Small intestine (tissue), 7 donors: ENCODE measurements at regions not wholly inside any gene's neighbourhood (a gene's known extent, or its start where the extent isn't known, plus 50 kb on each side); places are given as distances from the start of the nearest gene placed in this dataset.

Experiments used
- DNase-seq, 2 donors: peaks; one replicate each; pipeline versions ENCODE4 v3.0.0 to v3.0.0-alpha.2; 2013
- FAIRE-seq: peaks from 2 replicates; lab custom pipeline; 2012; peaks lifted over from hg19 to GRCh38; lab: Jason Lieb, UNC
- H3K27ac ChIP-seq, 3 donors: one replicate each; pipeline ENCODE4 v1.5.1; 2013; ENCODE audit warnings: low read length in 2 of 3, mild to moderate bottlenecking in 2 of 3, control low read depth in 1 of 3, inconsistent platforms in 1 of 3, low read depth in 1 of 3, moderate library complexity in 1 of 3
- H3K27me3 ChIP-seq, 3 donors: one replicate each; pipeline ENCODE4 v1.6.1; 2013; ENCODE audit warnings: low read length in 3 of 3, inconsistent platforms in 1 of 3; ENCODE audit not compliant: control insufficient read depth in 3 of 3, insufficient read depth in 3 of 3
- H3K36me3 ChIP-seq, 3 donors: one replicate each; pipeline ENCODE4 v1.6.1; 2013; ENCODE audit warnings: low read length in 3 of 3, inconsistent platforms in 1 of 3, low read depth in 1 of 3, mild to moderate bottlenecking in 1 of 3, moderate library complexity in 1 of 3; ENCODE audit not compliant: control insufficient read depth in 3 of 3, insufficient read depth in 2 of 3
- H3K4me1 ChIP-seq, 3 donors: one replicate each; pipeline ENCODE4 v1.6.1; 2013; ENCODE audit warnings: low read length in 2 of 3, inconsistent platforms in 1 of 3, low read depth in 1 of 3, mild to moderate bottlenecking in 1 of 3, moderate library complexity in 1 of 3; ENCODE audit not compliant: control insufficient read depth in 3 of 3, insufficient read depth in 2 of 3
- H3K4me3 ChIP-seq, 3 donors: one replicate each; pipeline ENCODE4 v1.5.1; 2013; ENCODE audit warnings: low read length in 3 of 3, control low read depth in 1 of 3, inconsistent platforms in 1 of 3, low read depth in 1 of 3, mild to moderate bottlenecking in 1 of 3, moderate library complexity in 1 of 3
- H3K9me3 ChIP-seq, 2 donors: one replicate each; pipeline ENCODE4 v1.6.1; 2013; ENCODE audit warnings: low read depth in 1 of 2, low read length in 1 of 2; ENCODE audit not compliant: control insufficient read depth in 2 of 2, insufficient read depth in 1 of 2
- WGBS, 3 donors: extraction: QIAGEN DNeasy Blood & Tissue Kit; methylation state at CpG; one replicate each; pipeline ENCODE4 v1.1.7; 2013; 5-methylcytosine and 5-hydroxymethylcytosine counted together
- donor health status: healthy with polysubstance abuse.
- donor health status: control.
- donor health status: control.
- donor health status: Bipolar disorder and iron deficiency.
- donor health status: healthy.

DNA sequence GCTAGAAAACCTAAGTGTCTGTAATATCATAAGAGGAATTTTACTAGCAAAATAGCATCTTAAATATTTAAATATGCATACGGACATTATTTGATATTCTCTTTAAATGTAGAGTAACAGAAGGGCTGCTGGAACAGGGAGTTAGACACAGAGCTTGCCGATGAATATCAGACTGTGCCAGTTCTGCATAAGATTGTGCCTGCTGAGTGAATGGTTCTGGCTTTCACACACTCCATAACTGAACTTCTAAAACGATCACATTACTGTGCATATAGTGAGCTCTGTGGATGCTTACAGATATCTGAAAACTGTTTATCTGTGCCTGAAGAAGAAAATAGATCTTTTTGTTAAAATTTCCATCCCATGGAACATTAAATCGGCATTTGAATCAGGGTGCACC is 867.4 kb upstream of the PCDH10 start:
- H3K4me3 ChIP-seq, result no peak overlapping the region
- H3K4me1 ChIP-seq, result no peaks in the 10 kb centered on the region
- WGBS, 3 donors, result 80 to 83% (median 82%) methylated on average over 4 of the region's 4 CpGs
- peaks cover 0 to 11% of the 10 kb centered on the region in 2 donors for H3K9me3 ChIP-seq
- no peaks in the 10 kb centered on the region for H3K36me3 ChIP-seq
- FAIRE-seq (no peak), DNase-seq (no peak)
- H3K27ac ChIP-seq, result no peak overlapping the region
- H3K27me3 ChIP-seq, result no peaks in the 10 kb centered on the region

DNA sequence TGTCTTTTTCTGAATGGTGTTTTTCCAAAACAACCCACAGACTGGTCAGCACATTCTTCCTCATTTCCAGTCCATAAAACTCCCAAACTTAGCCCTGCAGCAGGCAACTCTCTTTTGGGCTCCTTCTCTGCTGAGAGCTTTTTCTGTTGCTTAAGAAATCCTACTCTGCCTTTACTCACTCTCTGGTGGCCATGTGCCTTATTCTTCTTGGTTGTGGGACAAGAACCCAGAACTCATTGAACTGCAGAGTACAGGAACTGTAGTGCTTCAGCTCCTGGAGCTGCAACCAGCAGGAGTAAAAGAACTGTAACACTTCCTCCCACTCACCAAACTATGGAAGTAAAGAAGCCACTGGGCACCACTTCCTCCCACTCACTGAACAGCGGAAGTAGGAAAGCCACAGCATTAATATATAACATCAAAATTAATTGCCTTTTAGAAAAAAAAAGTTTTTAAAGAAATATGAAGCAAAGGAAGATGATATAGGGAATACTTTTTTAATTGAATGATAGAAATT is 864.1 kb upstream of the PCDH10 start:
- FAIRE-seq, result no peak
- H3K36me3 ChIP-seq, result no peaks in the 10 kb centered on the region
- H3K9me3 ChIP-seq, result peaks cover 0 to 8% of the 10 kb centered on the region in 2 donors
- WGBS, 3 donors, result 91 to 96% (median 95%) methylated on average over 1 of the region's 1 CpG
- H3K27ac ChIP-seq, result no peak overlapping the region
- no peaks in the 10 kb centered on the region for H3K4me1 ChIP-seq
- DNase-seq, result no peak
- no peak overlapping the region for H3K4me3 ChIP-seq
- no peaks in the 10 kb centered on the region for H3K27me3 ChIP-seq

DNA sequence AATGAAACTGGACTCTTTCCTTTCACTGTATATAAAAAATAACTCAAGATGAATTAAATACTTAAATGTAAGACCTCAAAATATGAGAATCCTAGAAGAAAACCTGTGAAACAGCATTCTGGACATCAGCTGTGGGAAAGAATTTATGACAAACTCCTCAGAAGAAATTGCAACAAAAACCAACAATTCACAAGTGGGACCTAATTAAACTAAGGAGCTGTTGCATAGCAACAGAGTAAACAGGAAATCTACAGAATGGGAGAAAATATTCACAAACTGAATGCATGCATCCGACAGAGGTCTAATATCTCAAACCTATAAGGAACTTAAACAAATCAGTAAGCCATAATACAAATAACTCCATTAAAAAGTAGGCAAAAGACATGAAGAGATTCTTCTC is 851.7 kb upstream of the PCDH10 start:
- WGBS, 3 donors, result 24 to 36% (median 35%) methylated on average over 1 of the region's 1 CpG
- peak in 1 of 2 donors; percentile 10 for DNase-seq
- Histone ChIP-seq H3K4me1 (no peaks in the 10 kb centered on the region), H3K36me3 (no peaks in the 10 kb centered on the region), H3K4me3 (no peak overlapping the region), H3K27ac (no peak overlapping the region), H3K27me3 (no peaks in the 10 kb centered on the region), H3K9me3 (no peaks in the 10 kb centered on the region)
- FAIRE-seq, result no peak

DNA sequence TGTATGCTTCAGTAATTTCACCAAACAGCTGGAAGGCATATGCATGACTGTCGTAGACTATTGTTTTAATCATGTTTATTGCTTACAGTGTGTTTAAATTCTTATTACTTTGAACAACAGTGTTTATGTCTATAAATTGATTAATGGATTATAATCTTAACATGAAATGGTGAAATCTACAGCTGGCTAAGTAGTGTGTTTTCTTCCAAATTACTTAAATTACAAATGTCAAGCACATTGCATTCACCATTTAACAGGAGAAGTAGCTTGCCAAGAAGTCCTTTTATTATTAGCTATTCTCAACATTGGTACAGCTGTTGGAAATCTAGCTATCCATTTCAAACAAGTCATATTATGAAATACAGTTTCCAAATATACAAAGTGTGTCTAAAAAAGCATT is 849.3 kb upstream of the PCDH10 start:
- Histone ChIP-seq H3K27me3 (no peaks in the 10 kb centered on the region), H3K9me3 (no peaks in the 10 kb centered on the region), H3K4me3 (no peak overlapping the region), H3K27ac (no peak overlapping the region), H3K4me1 (no peaks in the 10 kb centered on the region), H3K36me3 (no peaks in the 10 kb centered on the region)
- WGBS, 3 donors, result 57 to 65% (median 64%) methylated on average over 1 of the region's 1 CpG
- FAIRE-seq, result no peak
- DNase-seq, result no peak

DNA sequence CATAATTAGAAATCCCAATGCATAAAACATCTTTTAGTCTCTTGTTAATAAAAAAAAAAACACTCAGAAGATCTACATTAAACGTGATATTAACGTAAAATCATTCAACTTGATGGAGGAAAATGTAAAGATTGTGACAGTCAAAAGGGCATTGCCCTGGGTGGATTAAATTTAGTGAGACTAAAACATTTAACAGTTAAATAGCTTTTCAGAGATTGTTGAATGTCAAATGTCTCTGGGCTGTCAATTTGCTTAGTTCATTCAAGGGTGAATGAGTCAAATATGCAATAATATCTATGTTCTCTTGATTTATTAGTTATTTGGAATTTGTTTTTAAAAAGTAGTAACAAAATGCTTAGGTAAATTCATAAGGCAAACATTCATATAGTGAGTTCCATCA is 836.6 kb upstream of the PCDH10 start:
- Histone ChIP-seq H3K27ac (no peak overlapping the region), H3K36me3 (no peaks in the 10 kb centered on the region), H3K4me3 (no peak overlapping the region), H3K4me1 (no peaks in the 10 kb centered on the region), H3K27me3 (no peaks in the 10 kb centered on the region), H3K9me3 (no peaks in the 10 kb centered on the region)
- FAIRE-seq, result no peak
- no peak for DNase-seq
- WGBS, 3 donors, result 79 to 83% (median 81%) methylated on average over 2 of the region's 2 CpGs

DNA sequence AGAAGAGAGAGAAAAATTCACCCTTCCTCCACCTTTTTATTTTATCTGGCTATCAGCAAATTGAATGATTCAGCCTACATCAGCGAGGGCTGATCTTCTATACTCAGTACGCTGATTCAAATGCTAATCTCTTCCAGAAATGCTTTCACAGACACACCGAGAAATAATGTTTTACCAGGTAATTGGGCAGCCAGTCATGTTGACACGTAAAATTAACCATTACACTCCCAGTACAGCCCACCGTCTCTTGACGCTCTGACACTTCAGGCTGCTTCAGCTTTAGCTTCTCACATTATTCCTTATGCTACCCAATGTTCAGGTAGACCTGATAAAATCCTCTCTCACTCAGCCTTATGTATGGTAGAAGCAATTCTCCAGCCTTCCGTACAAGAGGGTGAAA is 835.2 kb upstream of the PCDH10 start:
- Histone ChIP-seq H3K36me3 (no peaks in the 10 kb centered on the region), H3K4me1 (no peaks in the 10 kb centered on the region), H3K27ac (no peak overlapping the region), H3K4me3 (no peak overlapping the region), H3K9me3 (no peaks in the 10 kb centered on the region), H3K27me3 (no peaks in the 10 kb centered on the region)
- DNase-seq, result no peak
- no peak for FAIRE-seq
- 62 to 77% (median 62%) methylated on average over 7 of the region's 7 CpGs for WGBS, 3 donors

DNA sequence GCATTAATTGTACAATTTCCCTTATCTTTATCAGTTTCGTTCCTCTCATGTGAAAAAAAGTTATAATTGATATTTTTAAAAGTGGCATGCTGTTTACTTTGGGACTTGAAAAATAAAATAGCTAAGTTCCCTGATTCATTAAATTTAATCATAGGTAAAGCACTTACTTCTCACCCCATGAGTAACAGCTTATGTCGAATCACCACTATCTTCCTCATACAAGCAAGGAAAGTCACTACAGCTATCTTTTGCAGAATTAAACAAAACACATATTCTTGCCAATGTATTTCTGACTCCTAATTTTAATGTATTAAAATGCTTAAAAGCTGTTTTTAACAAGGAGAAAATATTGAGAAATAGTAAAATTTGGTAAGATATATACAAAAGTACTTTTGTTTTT is 832.4 kb upstream of the PCDH10 start:
- 77 to 85% (median 84%) methylated on average over 2 of the region's 2 CpGs for WGBS, 3 donors
- H3K4me1 ChIP-seq, result no peaks in the 10 kb centered on the region
- no peak overlapping the region for H3K27ac ChIP-seq
- FAIRE-seq (no peak), DNase-seq (no peak)
- H3K4me3 ChIP-seq, result no peak overlapping the region
- no peaks in the 10 kb centered on the region for H3K9me3 ChIP-seq
- H3K36me3 ChIP-seq, result no peaks in the 10 kb centered on the region
- no peaks in the 10 kb centered on the region for H3K27me3 ChIP-seq

DNA sequence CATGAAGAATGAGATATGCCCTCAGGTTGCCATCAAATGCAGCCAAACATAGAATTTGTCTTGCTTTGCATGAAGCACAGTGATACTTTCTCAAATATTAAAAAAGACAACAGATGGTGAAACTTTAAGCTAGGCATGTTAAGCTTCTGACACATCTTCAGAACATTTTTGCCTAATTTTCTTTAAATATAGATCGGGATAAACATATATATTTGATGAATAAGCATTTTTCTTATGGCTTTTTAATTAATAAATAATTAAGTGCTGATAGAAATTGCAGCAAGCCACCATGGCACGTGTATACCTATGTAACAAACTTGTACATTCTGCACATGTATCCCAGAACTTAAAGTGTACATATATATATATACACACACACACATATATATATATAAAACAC is 831.2 kb upstream of the PCDH10 start:
- FAIRE-seq, result no peak
- Histone ChIP-seq H3K27ac (no peak overlapping the region), H3K9me3 (no peaks in the 10 kb centered on the region), H3K4me1 (no peaks in the 10 kb centered on the region), H3K4me3 (no peak overlapping the region), H3K36me3 (no peaks in the 10 kb centered on the region), H3K27me3 (no peaks in the 10 kb centered on the region)
- 61 to 71% (median 64%) methylated on average over 2 of the region's 2 CpGs for WGBS, 3 donors
- DNase-seq, result no peak

DNA sequence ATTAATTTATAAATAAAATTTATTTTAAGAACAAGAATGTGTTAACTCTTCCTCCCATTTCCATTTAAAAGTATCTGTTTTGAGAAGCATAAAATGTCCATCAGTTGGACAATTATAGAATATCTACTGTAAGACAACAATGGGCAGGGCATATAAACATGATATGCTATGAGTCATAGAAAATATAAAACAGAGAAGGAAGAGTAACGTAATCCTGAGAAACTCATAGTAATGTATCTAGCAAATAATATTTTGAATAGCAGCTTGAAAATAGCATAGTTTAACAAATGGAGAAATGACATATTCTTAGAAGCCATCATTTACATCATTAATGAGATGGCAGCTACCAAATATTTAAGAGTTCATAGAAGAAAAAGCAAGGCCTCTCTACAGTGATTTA is 820.3 kb upstream of the PCDH10 start:
- Histone ChIP-seq H3K36me3 (no peaks in the 10 kb centered on the region), H3K27ac (no peak overlapping the region), H3K4me3 (no peak overlapping the region), H3K9me3 (no peaks in the 10 kb centered on the region), H3K4me1 (no peaks in the 10 kb centered on the region), H3K27me3 (no peaks in the 10 kb centered on the region)
- WGBS, 3 donors, result 40 to 82% (median 48%) methylated on average over 1 of the region's 1 CpG
- DNase-seq (no peak), FAIRE-seq (no peak)
